ENCODE measurements at regions not wholly inside any gene's neighbourhood (a gene's known extent, or its start where the extent isn't known, plus 50 kb on each side); places are given as distances from the start of the nearest gene placed in this dataset.

DNA sequence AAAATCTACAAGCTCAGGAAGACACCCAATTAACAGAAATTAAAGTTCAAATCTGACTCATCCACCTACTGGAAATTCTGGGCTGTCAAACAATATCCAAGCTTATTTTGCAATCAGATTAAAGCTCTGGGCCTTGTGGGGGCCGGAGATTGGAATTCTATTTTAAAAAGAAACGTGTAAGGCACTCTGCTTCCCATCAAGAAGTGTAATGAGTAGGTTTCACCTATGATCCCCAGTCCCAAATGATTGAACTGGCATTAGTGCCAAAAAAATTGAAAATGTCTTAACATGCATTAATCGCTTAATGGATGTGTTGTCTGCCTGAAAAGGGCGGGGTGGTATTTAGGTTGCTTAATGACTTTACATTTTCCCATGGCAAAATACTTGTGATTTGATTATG lies 542.4 kb upstream of the BTBD3 start:
- Histone ChIP-seq H3K4me3 (ENCODE audit: low read length in 2 of 2) (no peak overlapping the region), H3K4me1 (ENCODE audit: control insufficient read depth in 2 of 2, insufficient read depth in 2 of 2, low read length in 2 of 2) (peaks cover 0 to 7% of the 10 kb centered on the region in 2 donors), H3K9ac (ENCODE audit: low read depth in 1 of 2, low read length in 2 of 2) (no peak overlapping the region), H3K9me3 (ENCODE audit: control insufficient read depth in 2 of 2, low read length in 2 of 2) (no peaks in the 10 kb centered on the region), H3K27ac (ENCODE audit: low read depth in 2 of 2, low read length in 2 of 2) (no peak overlapping the region), H3K36me3 (ENCODE audit: control insufficient read depth in 2 of 2, insufficient read depth in 2 of 2, low read length in 2 of 2) (no peaks in the 10 kb centered on the region), H3K27me3 (ENCODE audit: control insufficient read depth in 2 of 2, insufficient read depth in 2 of 2, low read length in 2 of 2) (no peaks in the 10 kb centered on the region)

DNA sequence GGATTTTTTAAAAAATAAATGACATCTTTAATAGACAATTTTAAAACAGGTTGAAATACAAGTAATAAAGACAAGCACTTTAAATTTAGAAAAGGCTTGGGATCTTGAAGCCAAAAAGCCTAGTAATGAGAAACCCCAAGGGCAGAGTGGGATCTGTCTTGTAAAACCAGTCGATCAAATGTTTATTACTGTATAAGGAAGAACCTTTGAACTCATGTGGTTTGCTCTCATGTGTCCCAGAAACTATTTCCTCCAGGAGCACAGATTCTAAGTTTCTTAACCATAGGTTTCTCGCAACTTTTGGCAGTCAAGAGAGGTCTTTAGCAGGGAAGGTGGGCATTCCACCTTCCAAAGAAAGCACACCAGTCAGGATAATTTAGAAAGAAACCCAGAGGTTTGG lies 541.7 kb upstream of the BTBD3 start:
- peak overlapping the region in 1 of 2 donors; percentile 27 for H3K4me3 ChIP-seq (ENCODE audit: low read length in 2 of 2)
- no peaks in the 10 kb centered on the region for H3K27me3 ChIP-seq (ENCODE audit: control insufficient read depth in 2 of 2, insufficient read depth in 2 of 2, low read length in 2 of 2)
- no peaks in the 10 kb centered on the region for H3K9me3 ChIP-seq (ENCODE audit: control insufficient read depth in 2 of 2, low read length in 2 of 2)
- peaks cover 0 to 7% of the 10 kb centered on the region in 2 donors for H3K4me1 ChIP-seq (ENCODE audit: control insufficient read depth in 2 of 2, insufficient read depth in 2 of 2, low read length in 2 of 2)
- no peaks in the 10 kb centered on the region for H3K36me3 ChIP-seq (ENCODE audit: control insufficient read depth in 2 of 2, insufficient read depth in 2 of 2, low read length in 2 of 2)
- H3K27ac ChIP-seq (ENCODE audit: low read depth in 2 of 2, low read length in 2 of 2) = no peak overlapping the region
- H3K9ac ChIP-seq (ENCODE audit: low read depth in 1 of 2, low read length in 2 of 2) = no peak overlapping the region

DNA sequence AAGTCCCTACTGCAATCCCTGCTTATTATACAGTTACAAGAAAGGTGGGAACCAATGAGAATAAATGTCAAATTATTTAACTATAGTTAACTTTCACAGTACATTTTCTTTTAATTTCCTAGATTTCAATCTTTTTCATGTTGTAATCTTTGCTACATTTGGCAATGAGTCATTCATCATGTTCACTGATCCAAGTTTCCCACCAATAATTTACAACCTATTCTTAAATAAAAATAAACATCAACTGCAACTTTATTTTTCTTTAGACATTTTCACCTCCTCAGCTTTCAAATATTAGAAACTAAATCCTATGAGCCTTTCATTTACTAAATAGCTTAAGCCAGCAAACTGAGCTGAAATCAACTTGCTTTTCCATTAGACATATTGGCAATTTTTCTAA lies 541.3 kb upstream of the BTBD3 start:
- Histone ChIP-seq H3K27me3 (ENCODE audit: control insufficient read depth in 2 of 2, insufficient read depth in 2 of 2, low read length in 2 of 2) (no peaks in the 10 kb centered on the region), H3K27ac (ENCODE audit: low read depth in 2 of 2, low read length in 2 of 2) (no peak overlapping the region), H3K4me1 (ENCODE audit: control insufficient read depth in 2 of 2, insufficient read depth in 2 of 2, low read length in 2 of 2) (peaks cover 0 to 7% of the 10 kb centered on the region in 2 donors), H3K36me3 (ENCODE audit: control insufficient read depth in 2 of 2, insufficient read depth in 2 of 2, low read length in 2 of 2) (no peaks in the 10 kb centered on the region), H3K9ac (ENCODE audit: low read depth in 1 of 2, low read length in 2 of 2) (no peak overlapping the region), H3K4me3 (ENCODE audit: low read length in 2 of 2) (no peak overlapping the region), H3K9me3 (ENCODE audit: control insufficient read depth in 2 of 2, low read length in 2 of 2) (no peaks in the 10 kb centered on the region)

DNA sequence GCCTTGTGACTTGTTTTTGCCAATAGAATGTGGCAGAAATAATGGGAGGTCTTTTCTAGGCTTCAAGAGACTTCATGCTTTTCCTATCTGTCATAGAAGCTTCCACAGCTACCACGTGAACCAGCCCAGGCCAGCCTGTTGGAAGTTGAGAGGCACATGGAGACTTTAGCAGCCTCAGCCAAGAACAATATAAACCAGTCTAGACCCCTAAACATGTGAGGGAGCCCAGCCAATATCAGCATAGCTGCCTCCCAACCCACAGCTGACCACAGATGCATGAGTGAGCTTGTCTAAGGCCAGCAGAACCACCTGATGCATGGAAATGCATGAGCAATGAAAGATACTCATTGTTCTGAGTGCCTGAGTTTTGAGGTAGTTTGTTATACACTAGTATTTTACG lies 540.7 kb upstream of the BTBD3 start:
- H3K9ac ChIP-seq (ENCODE audit: low read depth in 1 of 2, low read length in 2 of 2) = no peak overlapping the region
- H3K36me3 ChIP-seq (ENCODE audit: control insufficient read depth in 2 of 2, insufficient read depth in 2 of 2, low read length in 2 of 2) = no peaks in the 10 kb centered on the region
- no peak overlapping the region for H3K27ac ChIP-seq (ENCODE audit: low read depth in 2 of 2, low read length in 2 of 2)
- H3K4me1 ChIP-seq (ENCODE audit: control insufficient read depth in 2 of 2, insufficient read depth in 2 of 2, low read length in 2 of 2) = peaks cover 0 to 7% of the 10 kb centered on the region in 2 donors
- no peaks in the 10 kb centered on the region for H3K27me3 ChIP-seq (ENCODE audit: control insufficient read depth in 2 of 2, insufficient read depth in 2 of 2, low read length in 2 of 2)
- no peak overlapping the region for H3K4me3 ChIP-seq (ENCODE audit: low read length in 2 of 2)
- H3K9me3 ChIP-seq (ENCODE audit: control insufficient read depth in 2 of 2, low read length in 2 of 2) = no peaks in the 10 kb centered on the region

DNA sequence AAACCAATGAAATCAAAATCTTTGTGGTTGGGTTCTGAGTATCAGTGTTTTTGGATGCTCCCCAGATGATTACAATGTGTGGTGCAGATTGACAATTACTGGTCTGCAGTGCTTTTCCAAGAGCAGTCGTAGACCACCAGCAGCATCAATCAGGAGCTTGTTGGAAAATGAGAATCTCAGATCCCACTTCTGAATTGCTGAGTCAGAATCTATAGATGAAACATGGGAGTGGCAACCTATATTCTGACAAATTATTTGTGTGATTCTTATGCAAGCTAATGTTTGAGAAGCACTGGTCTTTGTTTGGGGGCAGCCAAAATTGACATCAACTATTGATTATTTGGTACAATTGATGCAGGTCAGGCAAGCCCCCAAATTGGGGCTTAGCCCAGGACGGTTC lies 539.9 kb upstream of the BTBD3 start:
- no peaks in the 10 kb centered on the region for H3K36me3 ChIP-seq (ENCODE audit: control insufficient read depth in 2 of 2, insufficient read depth in 2 of 2, low read length in 2 of 2)
- no peak overlapping the region for H3K4me3 ChIP-seq (ENCODE audit: low read length in 2 of 2)
- no peaks in the 10 kb centered on the region for H3K27me3 ChIP-seq (ENCODE audit: control insufficient read depth in 2 of 2, insufficient read depth in 2 of 2, low read length in 2 of 2)
- no peak overlapping the region for H3K9ac ChIP-seq (ENCODE audit: low read depth in 1 of 2, low read length in 2 of 2)
- H3K27ac ChIP-seq (ENCODE audit: low read depth in 2 of 2, low read length in 2 of 2) = no peak overlapping the region
- no peaks in the 10 kb centered on the region for H3K9me3 ChIP-seq (ENCODE audit: control insufficient read depth in 2 of 2, low read length in 2 of 2)
- H3K4me1 ChIP-seq (ENCODE audit: control insufficient read depth in 2 of 2, insufficient read depth in 2 of 2, low read length in 2 of 2) = peaks cover 0 to 7% of the 10 kb centered on the region in 2 donors

DNA sequence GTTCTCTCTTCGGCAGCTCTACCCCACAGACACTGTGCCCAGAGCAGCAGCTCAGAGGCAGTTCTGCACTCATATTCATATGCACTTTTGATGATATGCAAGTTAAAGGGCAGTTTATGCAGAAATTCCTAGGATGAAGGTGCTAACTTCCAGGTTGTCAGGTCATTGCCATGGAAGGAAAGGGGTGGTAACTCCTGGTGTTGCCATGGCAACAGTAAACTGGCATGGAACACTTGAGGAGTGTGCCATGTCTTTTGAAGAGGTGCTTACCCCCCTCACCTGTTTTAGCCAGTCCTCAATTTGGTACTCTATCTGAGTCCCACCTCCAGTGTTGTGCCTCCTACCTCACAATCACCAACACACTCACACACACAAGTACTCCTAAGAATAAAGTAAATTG lies 539.4 kb upstream of the BTBD3 start:
- H3K9ac ChIP-seq (ENCODE audit: low read depth in 1 of 2, low read length in 2 of 2) = no peak overlapping the region
- H3K4me3 ChIP-seq (ENCODE audit: low read length in 2 of 2) = no peak overlapping the region
- H3K27me3 ChIP-seq (ENCODE audit: control insufficient read depth in 2 of 2, insufficient read depth in 2 of 2, low read length in 2 of 2) = no peaks in the 10 kb centered on the region
- peaks cover 0 to 7% of the 10 kb centered on the region in 2 donors for H3K4me1 ChIP-seq (ENCODE audit: control insufficient read depth in 2 of 2, insufficient read depth in 2 of 2, low read length in 2 of 2)
- H3K9me3 ChIP-seq (ENCODE audit: control insufficient read depth in 2 of 2, low read length in 2 of 2) = no peaks in the 10 kb centered on the region
- H3K36me3 ChIP-seq (ENCODE audit: control insufficient read depth in 2 of 2, insufficient read depth in 2 of 2, low read length in 2 of 2) = no peaks in the 10 kb centered on the region
- no peak overlapping the region for H3K27ac ChIP-seq (ENCODE audit: low read depth in 2 of 2, low read length in 2 of 2)

DNA sequence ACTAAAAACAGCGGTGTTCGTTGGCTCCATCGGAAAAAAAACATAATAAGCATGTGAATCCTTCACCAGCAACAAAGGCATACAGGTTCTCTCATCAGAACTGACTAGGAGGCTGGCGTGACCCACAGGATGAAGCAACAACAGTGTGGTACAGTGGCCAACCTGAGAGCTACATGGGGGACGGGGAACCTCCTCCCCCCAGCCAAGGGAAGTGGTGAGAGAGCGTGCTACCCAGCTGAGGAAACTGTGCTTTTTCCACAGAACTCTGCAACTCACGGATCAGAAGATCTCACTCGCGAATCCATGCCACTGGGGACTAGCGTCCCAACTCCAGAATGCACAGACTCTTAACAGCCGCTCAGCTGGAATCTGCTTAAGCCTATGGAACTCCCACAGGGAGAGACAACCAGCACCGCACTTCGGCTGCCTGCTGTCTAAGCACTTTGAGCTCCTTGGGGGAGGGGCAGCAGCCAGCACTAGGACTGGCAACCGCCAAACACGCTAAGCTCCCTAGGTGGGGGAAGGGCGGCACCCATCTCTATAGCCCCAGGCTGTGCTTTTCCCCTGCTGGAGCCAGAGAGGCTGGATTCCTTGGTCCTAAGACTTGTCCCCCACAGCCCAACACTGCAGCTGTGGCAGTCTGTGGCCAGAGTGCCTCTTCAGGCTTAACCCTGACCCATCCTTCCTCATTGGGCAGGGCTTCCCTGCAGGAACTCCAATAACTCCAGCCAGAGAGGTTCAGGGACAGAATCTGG lies 538.3 kb upstream of the BTBD3 start:
- Histone ChIP-seq H3K4me3 (ENCODE audit: low read length in 2 of 2) (no peak overlapping the region), H3K4me1 (ENCODE audit: control insufficient read depth in 2 of 2, insufficient read depth in 2 of 2, low read length in 2 of 2) (peaks cover 0 to 7% of the 10 kb centered on the region in 2 donors), H3K36me3 (ENCODE audit: control insufficient read depth in 2 of 2, insufficient read depth in 2 of 2, low read length in 2 of 2) (no peaks in the 10 kb centered on the region), H3K27ac (ENCODE audit: low read depth in 2 of 2, low read length in 2 of 2) (no peak overlapping the region), H3K9me3 (ENCODE audit: control insufficient read depth in 2 of 2, low read length in 2 of 2) (no peaks in the 10 kb centered on the region), H3K9ac (ENCODE audit: low read depth in 1 of 2, low read length in 2 of 2) (no peak overlapping the region), H3K27me3 (ENCODE audit: control insufficient read depth in 2 of 2, insufficient read depth in 2 of 2, low read length in 2 of 2) (no peaks in the 10 kb centered on the region)

DNA sequence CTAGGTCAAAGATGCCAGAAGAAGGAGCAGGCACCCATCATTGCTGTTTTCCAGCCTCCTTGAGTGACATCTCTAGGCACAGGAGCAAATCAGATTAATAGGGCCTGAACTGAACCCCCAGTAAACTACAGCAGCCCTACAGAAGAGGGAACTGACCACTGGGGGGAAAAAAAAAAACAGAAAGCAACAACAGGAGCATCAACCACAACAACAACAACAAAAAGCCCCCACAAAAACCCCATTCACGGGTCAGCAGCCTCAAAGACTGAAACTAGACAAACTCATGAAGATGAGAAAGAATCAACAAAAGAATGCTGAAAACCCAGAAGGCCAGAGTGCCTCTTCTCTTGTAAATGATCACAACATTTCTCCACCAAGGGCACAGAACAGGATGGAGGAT lies 537.4 kb upstream of the BTBD3 start:
- H3K9me3 ChIP-seq (ENCODE audit: control insufficient read depth in 2 of 2, low read length in 2 of 2) = no peaks in the 10 kb centered on the region
- no peaks in the 10 kb centered on the region for H3K36me3 ChIP-seq (ENCODE audit: control insufficient read depth in 2 of 2, insufficient read depth in 2 of 2, low read length in 2 of 2)
- peaks cover 0 to 7% of the 10 kb centered on the region in 2 donors for H3K4me1 ChIP-seq (ENCODE audit: control insufficient read depth in 2 of 2, insufficient read depth in 2 of 2, low read length in 2 of 2)
- H3K4me3 ChIP-seq (ENCODE audit: low read length in 2 of 2) = no peak overlapping the region
- H3K27ac ChIP-seq (ENCODE audit: low read depth in 2 of 2, low read length in 2 of 2) = no peak overlapping the region
- H3K9ac ChIP-seq (ENCODE audit: low read depth in 1 of 2, low read length in 2 of 2) = no peak overlapping the region
- H3K27me3 ChIP-seq (ENCODE audit: control insufficient read depth in 2 of 2, insufficient read depth in 2 of 2, low read length in 2 of 2) = no peaks in the 10 kb centered on the region

DNA sequence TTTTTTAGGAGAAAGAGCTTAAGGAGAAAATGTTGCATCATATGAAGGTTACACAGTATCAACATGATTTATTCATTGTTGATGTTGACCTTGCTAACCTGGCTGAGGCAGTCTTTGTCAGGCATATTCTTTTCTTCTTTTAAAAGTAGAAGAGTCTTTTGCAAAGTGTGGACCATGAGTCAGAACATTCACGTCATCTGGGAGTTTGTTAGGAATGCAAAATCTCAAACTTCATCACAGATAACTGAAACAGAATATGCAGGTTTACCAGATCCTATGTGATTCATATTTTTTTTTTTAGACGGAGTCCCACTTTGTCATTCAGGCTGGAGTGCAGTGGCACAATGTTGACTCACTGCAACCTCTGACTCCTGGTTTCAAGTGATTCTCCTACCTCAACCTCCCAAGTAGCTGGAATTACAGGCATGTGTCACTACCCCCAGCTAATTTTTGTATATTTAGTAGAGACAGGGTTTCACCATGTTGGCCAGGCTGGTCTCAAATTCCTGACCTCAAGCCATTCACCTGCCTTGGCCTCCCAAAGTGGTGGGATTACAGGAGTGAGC lies 530.4 kb upstream of the BTBD3 start:
- H3K4me1 ChIP-seq (ENCODE audit: control insufficient read depth in 2 of 2, insufficient read depth in 2 of 2, low read length in 2 of 2) = no peaks in the 10 kb centered on the region
- H3K9ac ChIP-seq (ENCODE audit: low read depth in 1 of 2, low read length in 2 of 2) = no peak overlapping the region
- H3K27ac ChIP-seq (ENCODE audit: low read depth in 2 of 2, low read length in 2 of 2) = no peak overlapping the region
- no peak overlapping the region for H3K4me3 ChIP-seq (ENCODE audit: low read length in 2 of 2)
- H3K9me3 ChIP-seq (ENCODE audit: control insufficient read depth in 2 of 2, low read length in 2 of 2) = no peaks in the 10 kb centered on the region
- no peaks in the 10 kb centered on the region for H3K36me3 ChIP-seq (ENCODE audit: control insufficient read depth in 2 of 2, insufficient read depth in 2 of 2, low read length in 2 of 2)
- no peaks in the 10 kb centered on the region for H3K27me3 ChIP-seq (ENCODE audit: control insufficient read depth in 2 of 2, insufficient read depth in 2 of 2, low read length in 2 of 2)

DNA sequence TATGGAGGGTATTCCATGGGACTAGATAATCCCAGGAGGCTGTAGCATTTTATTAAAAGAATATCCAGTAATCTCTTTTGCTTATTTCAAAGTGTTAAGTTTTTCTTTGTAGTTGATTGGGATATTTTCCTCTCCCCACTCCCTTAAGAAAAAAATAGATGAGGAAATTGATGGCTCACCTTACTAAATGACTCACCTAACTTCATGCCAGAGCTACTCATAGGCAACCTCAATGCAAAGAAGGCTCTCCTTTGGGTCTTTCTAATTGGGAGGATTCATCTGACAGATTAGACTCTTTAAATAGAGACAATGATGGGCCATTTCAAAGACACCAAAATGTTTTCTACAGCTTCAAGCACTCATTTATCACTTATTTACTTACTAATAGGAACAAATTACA lies 528.5 kb upstream of the BTBD3 start:
- Histone ChIP-seq H3K27ac (ENCODE audit: low read depth in 2 of 2, low read length in 2 of 2) (no peak overlapping the region), H3K4me3 (ENCODE audit: low read length in 2 of 2) (no peak overlapping the region), H3K36me3 (ENCODE audit: control insufficient read depth in 2 of 2, insufficient read depth in 2 of 2, low read length in 2 of 2) (no peaks in the 10 kb centered on the region), H3K9me3 (ENCODE audit: control insufficient read depth in 2 of 2, low read length in 2 of 2) (no peaks in the 10 kb centered on the region), H3K9ac (ENCODE audit: low read depth in 1 of 2, low read length in 2 of 2) (no peak overlapping the region), H3K4me1 (ENCODE audit: control insufficient read depth in 2 of 2, insufficient read depth in 2 of 2, low read length in 2 of 2) (no peaks in the 10 kb centered on the region), H3K27me3 (ENCODE audit: control insufficient read depth in 2 of 2, insufficient read depth in 2 of 2, low read length in 2 of 2) (no peaks in the 10 kb centered on the region)
